ENCODE measurements at regions not wholly inside any gene's neighbourhood (a gene's known extent, or its start where the extent isn't known, plus 50 kb on each side); places are given as distances from the start of the nearest gene placed in this dataset.

- no peak overlapping the region for H3K27ac ChIP-seq (ENCODE audit: poor library complexity, severe bottlenecking)
- no peak for DNase-seq (ENCODE audit: low spot score)
- no peaks in the 10 kb centered on the region for H3K9me3 ChIP-seq (ENCODE audit: severe bottlenecking)
- ATAC-seq (ENCODE audit: low read depth): no peak
- no peak for TF ChIP-seq CTCF (IDR thresholded peaks at IDR 0.05; ENCODE audit: poor library complexity, severe bottlenecking)
- H3K27me3 ChIP-seq (ENCODE audit: insufficient read depth, poor library complexity, severe bottlenecking): no peaks in the 10 kb centered on the region
- no peaks in the 10 kb centered on the region for H3K36me3 ChIP-seq (ENCODE audit: low read depth)
- H3K4me3 ChIP-seq (ENCODE audit: severe bottlenecking): no peak overlapping the region
- no peaks in the 10 kb centered on the region for H3K4me1 ChIP-seq (ENCODE audit: insufficient read depth, poor library complexity, severe bottlenecking)
Observed at GRCh38 chr22:34998921-34999320, 67.0 kb upstream of the ISX start.

- Histone ChIP-seq H3K27ac (ENCODE audit: poor library complexity, severe bottlenecking) (no peak overlapping the region), H3K36me3 (ENCODE audit: low read depth) (no peaks in the 10 kb centered on the region), H3K27me3 (ENCODE audit: insufficient read depth, poor library complexity, severe bottlenecking) (no peaks in the 10 kb centered on the region), H3K4me1 (ENCODE audit: insufficient read depth, poor library complexity, severe bottlenecking) (no peaks in the 10 kb centered on the region), H3K9me3 (ENCODE audit: severe bottlenecking) (no peaks in the 10 kb centered on the region), H3K4me3 (ENCODE audit: severe bottlenecking) (no peak overlapping the region)
- DNase-seq (ENCODE audit: low spot score): no peak
- no peak for ATAC-seq (ENCODE audit: low read depth)
- no peak for TF ChIP-seq CTCF (IDR thresholded peaks at IDR 0.05; ENCODE audit: poor library complexity, severe bottlenecking)
Observed at GRCh38 chr22:35008213-35008612, 57.7 kb upstream of the ISX start.

GRCh38 chr22:35010543-35010942, 55.4 kb upstream of the ISX start:
- ATAC-seq (ENCODE audit: low read depth): no peak
- Histone ChIP-seq H3K4me1 (ENCODE audit: insufficient read depth, poor library complexity, severe bottlenecking) (no peaks in the 10 kb centered on the region), H3K27me3 (ENCODE audit: insufficient read depth, poor library complexity, severe bottlenecking) (no peaks in the 10 kb centered on the region), H3K9me3 (ENCODE audit: severe bottlenecking) (no peaks in the 10 kb centered on the region), H3K27ac (ENCODE audit: poor library complexity, severe bottlenecking) (no peak overlapping the region), H3K4me3 (ENCODE audit: severe bottlenecking) (no peak overlapping the region), H3K36me3 (ENCODE audit: low read depth) (no peaks in the 10 kb centered on the region)
- TF ChIP-seq CTCF (IDR thresholded peaks at IDR 0.05; ENCODE audit: poor library complexity, severe bottlenecking): no peak
- DNase-seq (ENCODE audit: low spot score): no peak

GRCh38 chr22:35014812-35015211, 51.1 kb upstream of the ISX start:
- TF ChIP-seq CTCF (IDR thresholded peaks at IDR 0.05; ENCODE audit: poor library complexity, severe bottlenecking): no peak
- Histone ChIP-seq H3K27me3 (ENCODE audit: insufficient read depth, poor library complexity, severe bottlenecking) (no peaks in the 10 kb centered on the region), H3K4me1 (ENCODE audit: insufficient read depth, poor library complexity, severe bottlenecking) (no peaks in the 10 kb centered on the region), H3K4me3 (ENCODE audit: severe bottlenecking) (no peak overlapping the region), H3K36me3 (ENCODE audit: low read depth) (no peaks in the 10 kb centered on the region), H3K27ac (ENCODE audit: poor library complexity, severe bottlenecking) (no peak overlapping the region), H3K9me3 (ENCODE audit: severe bottlenecking) (no peaks in the 10 kb centered on the region)
- ATAC-seq (ENCODE audit: low read depth) (no peak), DNase-seq (ENCODE audit: low spot score) (no peak)
